C4-2B (cell line): ENCODE measurements at regions not wholly inside any gene's neighbourhood (a gene's known extent, or its start where the extent isn't known, plus 50 kb on each side); places are given as distances from the start of the nearest gene placed in this dataset.

Experiments used
- ZFX ChIP-seq: fragments of 450-650 bp; IDR thresholded peaks from 2 replicates; pipeline ENCODE4 v1.6.1; 2017
- TF ChIP-seq, protein P1 (sequence below): fragments of 450-650 bp; conservative IDR thresholded peaks from 2 replicates; pipeline ENCODE4 v1.5.1; 2017; ENCODE audit warnings: mild to moderate bottlenecking

- TF ChIP-seq, protein P1, sequence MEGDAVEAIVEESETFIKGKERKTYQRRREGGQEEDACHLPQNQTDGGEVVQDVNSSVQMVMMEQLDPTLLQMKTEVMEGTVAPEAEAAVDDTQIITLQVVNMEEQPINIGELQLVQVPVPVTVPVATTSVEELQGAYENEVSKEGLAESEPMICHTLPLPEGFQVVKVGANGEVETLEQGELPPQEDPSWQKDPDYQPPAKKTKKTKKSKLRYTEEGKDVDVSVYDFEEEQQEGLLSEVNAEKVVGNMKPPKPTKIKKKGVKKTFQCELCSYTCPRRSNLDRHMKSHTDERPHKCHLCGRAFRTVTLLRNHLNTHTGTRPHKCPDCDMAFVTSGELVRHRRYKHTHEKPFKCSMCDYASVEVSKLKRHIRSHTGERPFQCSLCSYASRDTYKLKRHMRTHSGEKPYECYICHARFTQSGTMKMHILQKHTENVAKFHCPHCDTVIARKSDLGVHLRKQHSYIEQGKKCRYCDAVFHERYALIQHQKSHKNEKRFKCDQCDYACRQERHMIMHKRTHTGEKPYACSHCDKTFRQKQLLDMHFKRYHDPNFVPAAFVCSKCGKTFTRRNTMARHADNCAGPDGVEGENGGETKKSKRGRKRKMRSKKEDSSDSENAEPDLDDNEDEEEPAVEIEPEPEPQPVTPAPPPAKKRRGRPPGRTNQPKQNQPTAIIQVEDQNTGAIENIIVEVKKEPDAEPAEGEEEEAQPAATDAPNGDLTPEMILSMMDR: no peak
- TF ChIP-seq ZFX: no peak
Measured at GRCh38 chr19:28166025-28166424, 1046.9 kb downstream of the UQCRFS1 start.
